ENCODE measurements at regions not wholly inside any gene's neighbourhood (a gene's known extent, or its start where the extent isn't known, plus 50 kb on each side); places are given as distances from the start of the nearest gene placed in this dataset.

- TF ChIP-seq CTCF (IDR thresholded peaks at IDR 0.05 in 8 of 11, conservative IDR thresholded peaks at IDR 0.05 in 3 of 11) = no peak
- TF ChIP-seq POLR2AphosphoS5 (IDR thresholded peaks at IDR 0.05) = no peak
- no peak for TF ChIP-seq POLR2A (IDR thresholded peaks at IDR 0.05)
Measured at GRCh38 chr3:180828001-180828720, 84.3 kb upstream of the FXR1 start.
